K562 (cell line): ENCODE measurements at regions not wholly inside any gene's neighbourhood (a gene's known extent, or its start where the extent isn't known, plus 50 kb on each side); places are given as distances from the start of the nearest gene placed in this dataset.
"Not testable (repeated sequence)": the region's sequence is repeated elsewhere in the genome, so short reads cannot be mapped to it uniquely, and the experiment has no call there.

Experiments used
- CBX5 ChIP-seq: IDR thresholded peaks from 2 replicates; pipeline ENCODE4 v1.6.1; 2014; ENCODE audit warnings: low read depth, borderline replicate concordance
- HDAC1 ChIP-seq, 2 experiments: fragments of 450-650 bp; IDR thresholded peaks; 2 replicates each; pipeline ENCODE4 v1.6.1; 2016 to 2017; ENCODE audit warnings: inconsistent platforms in 1 of 2, mild to moderate bottlenecking in 1 of 2, moderate library complexity in 1 of 2
- RBBP5 ChIP-seq: fragments of 200-600 bp; sonication (generic); IDR thresholded peaks from 2 replicates; pipeline ENCODE4 v1.6.1; 2012; ENCODE audit warnings: borderline replicate concordance, mild to moderate bottlenecking, low read length, control low read depth, inconsistent platforms; ENCODE audit not compliant: insufficient read depth, poor library complexity, severe bottlenecking
- SRSF9 ChIP-seq: fragments of 200-400 bp; formaldehyde crosslinking; IDR thresholded peaks from 2 replicates; pipeline ENCODE4 v1.6.1; 2017; ENCODE audit warnings: low read depth, low read length, borderline replicate concordance
- TBP ChIP-seq: optimal IDR thresholded peaks from 2 replicates; pipeline ENCODE3; 2011; ENCODE audit warnings: low read depth, low read length, improper control_type of control experiment

DNA sequence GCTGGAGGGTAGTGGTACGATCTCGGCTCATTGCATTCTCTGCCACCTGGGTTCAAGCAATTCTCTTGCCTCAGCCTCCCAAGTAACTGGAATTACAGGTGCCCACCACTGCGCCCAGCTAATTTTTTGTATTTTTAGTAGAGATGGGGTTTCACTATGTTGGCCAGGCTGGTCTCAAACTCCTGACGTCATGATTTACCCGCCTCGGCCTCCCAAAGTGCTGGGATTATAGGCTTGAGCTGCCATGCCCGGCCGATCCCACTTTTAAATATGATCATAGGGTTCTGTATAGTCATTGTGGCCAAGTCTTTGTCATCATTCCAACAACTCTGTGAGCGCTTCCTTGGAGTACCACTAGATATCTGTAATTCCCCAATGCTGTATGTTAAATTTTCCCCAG lies 698.2 kb downstream of the EFNB2 start:
- not testable (repeated sequence) for TF ChIP-seq TBP; RBBP5; CBX5; HDAC1 (IDR thresholded peaks at IDR 0.05); SRSF9
